ENCODE measurements at regions not wholly inside any gene's neighbourhood (a gene's known extent, or its start where the extent isn't known, plus 50 kb on each side); places are given as distances from the start of the nearest gene placed in this dataset.
"Not testable (repeated sequence)": the region's sequence is repeated elsewhere in the genome, so short reads cannot be mapped to it uniquely, and the experiment has no call there.

- H3K4me1 ChIP-seq: no peaks in the 10 kb centered on the region
- H3K36me3 ChIP-seq: no peaks in the 10 kb centered on the region
- ATAC-seq: no peak
- H3K9me3 ChIP-seq: peaks cover 0 to 10% (median 0%) of the 10 kb centered on the region in 3 donors
- 68 to 73% methylated on average over 5 to 7 of the region's 8 CpGs for WGBS, 2 donors (ENCODE audit: low coverage in 1 of 2)
- no peak overlapping the region for H3K4me3 ChIP-seq
- H3K27me3 ChIP-seq: no peaks in the 10 kb centered on the region
- TF ChIP-seq, protein P1, sequence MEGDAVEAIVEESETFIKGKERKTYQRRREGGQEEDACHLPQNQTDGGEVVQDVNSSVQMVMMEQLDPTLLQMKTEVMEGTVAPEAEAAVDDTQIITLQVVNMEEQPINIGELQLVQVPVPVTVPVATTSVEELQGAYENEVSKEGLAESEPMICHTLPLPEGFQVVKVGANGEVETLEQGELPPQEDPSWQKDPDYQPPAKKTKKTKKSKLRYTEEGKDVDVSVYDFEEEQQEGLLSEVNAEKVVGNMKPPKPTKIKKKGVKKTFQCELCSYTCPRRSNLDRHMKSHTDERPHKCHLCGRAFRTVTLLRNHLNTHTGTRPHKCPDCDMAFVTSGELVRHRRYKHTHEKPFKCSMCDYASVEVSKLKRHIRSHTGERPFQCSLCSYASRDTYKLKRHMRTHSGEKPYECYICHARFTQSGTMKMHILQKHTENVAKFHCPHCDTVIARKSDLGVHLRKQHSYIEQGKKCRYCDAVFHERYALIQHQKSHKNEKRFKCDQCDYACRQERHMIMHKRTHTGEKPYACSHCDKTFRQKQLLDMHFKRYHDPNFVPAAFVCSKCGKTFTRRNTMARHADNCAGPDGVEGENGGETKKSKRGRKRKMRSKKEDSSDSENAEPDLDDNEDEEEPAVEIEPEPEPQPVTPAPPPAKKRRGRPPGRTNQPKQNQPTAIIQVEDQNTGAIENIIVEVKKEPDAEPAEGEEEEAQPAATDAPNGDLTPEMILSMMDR (IDR thresholded peaks at IDR 0.05): no peak
- TF ChIP-seq EP300 (IDR thresholded peaks at IDR 0.05): no peak
- TF ChIP-seq POLR2AphosphoS5 (IDR thresholded peaks at IDR 0.05): no peak
- no peak for TF ChIP-seq POLR2A (IDR thresholded peaks at IDR 0.05)
- no peak overlapping the region for H3K27ac ChIP-seq
These were observed 320.8 kb upstream of the NRP1 start for GRCh38 chr10:33655165-33655815.

DNA sequence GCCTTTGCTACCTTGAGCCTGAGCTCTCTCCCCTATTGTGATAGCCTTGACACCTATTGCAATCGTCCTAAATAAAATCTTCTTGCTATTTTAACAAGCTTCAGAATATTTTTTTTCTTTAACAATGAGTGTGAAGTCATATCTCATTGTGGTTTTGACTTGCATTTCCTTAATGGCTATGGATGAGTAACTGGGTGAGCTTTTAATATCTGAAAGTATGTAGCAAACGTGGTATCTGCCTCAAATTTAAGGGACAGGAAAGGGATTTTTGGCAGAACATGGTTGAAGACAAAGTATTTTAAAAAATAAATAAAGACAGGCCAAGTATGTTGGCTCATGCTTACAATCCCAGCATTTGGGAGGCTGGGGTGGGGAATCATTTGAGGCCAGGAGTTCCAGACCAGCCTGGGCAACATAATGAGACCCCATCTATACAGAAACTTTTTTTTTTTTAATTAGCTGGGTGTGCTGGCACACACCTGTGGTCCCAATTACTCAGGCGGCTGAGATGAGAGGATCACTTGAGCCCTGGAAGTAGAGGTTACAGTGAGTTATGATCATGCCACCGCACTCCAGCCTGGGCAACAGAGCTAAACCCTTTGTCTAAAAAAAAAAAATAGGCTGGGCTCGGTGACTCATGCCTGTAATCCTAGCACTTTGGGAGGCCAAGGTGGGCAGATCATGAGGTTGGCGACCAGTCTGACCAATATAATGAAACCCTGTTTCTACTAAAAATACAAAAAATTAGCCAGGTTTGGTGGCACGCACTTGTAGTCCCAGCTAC, 319.3 kb upstream of the NRP1 start:
- 79 to 85% methylated on average over 5 of the region's 7 CpGs for WGBS, 2 donors (ENCODE audit: low coverage in 1 of 2)
- ATAC-seq: no peak
- Histone ChIP-seq H3K27me3 (no peaks in the 10 kb centered on the region), H3K9me3 (peaks cover 0 to 12% (median 0%) of the 10 kb centered on the region in 3 donors), H3K4me1 (no peaks in the 10 kb centered on the region), H3K4me3 (no peak overlapping the region), H3K36me3 (no peaks in the 10 kb centered on the region), H3K27ac (no peak overlapping the region)
- TF ChIP-seq, protein P1 (IDR thresholded peaks at IDR 0.05): no peak
- TF ChIP-seq EP300 (IDR thresholded peaks at IDR 0.05): no peak
- no peak for TF ChIP-seq POLR2A (IDR thresholded peaks at IDR 0.05)
- TF ChIP-seq POLR2AphosphoS5 (IDR thresholded peaks at IDR 0.05): no peak

DNA sequence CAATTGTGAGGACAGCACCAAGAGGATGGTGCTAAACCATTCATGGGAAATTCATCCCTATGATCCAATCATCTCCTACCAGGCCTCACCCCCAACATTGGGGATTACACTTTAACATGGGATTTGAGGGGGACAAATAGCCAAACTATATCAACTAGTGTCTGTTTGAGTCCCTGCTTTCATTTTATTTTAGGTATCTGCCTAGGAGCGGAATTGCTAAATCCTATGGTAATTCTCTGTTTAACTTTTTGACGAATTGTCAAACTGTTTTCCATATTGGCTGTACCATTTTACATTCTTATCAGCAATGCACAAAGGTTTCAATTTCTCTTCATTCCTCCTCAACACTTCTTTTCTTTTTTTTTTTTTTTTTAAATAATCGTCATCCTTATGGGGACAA, 318.4 kb upstream of the NRP1 start:
- Histone ChIP-seq H3K4me3 (no peak overlapping the region), H3K27ac (no peak overlapping the region), H3K9me3 (peaks cover 0 to 17% (median 0%) of the 10 kb centered on the region in 3 donors), H3K36me3 (no peaks in the 10 kb centered on the region), H3K27me3 (no peaks in the 10 kb centered on the region), H3K4me1 (no peaks in the 10 kb centered on the region)
- 91 to 100% methylated on average over 1 to 3 of the region's 3 CpGs for WGBS, 2 donors (ENCODE audit: low coverage in 1 of 2)
- ATAC-seq: no peak
- TF ChIP-seq POLR2A (IDR thresholded peaks at IDR 0.05) (no peak), POLR2AphosphoS5 (IDR thresholded peaks at IDR 0.05) (no peak), EP300 (IDR thresholded peaks at IDR 0.05) (no peak)
- TF ChIP-seq, protein P1 (IDR thresholded peaks at IDR 0.05): no peak

- not testable (repeated sequence) for H3K4me1 ChIP-seq, H3K27ac ChIP-seq, H3K27me3 ChIP-seq, ATAC-seq, H3K36me3 ChIP-seq, H3K4me3 ChIP-seq
- peaks cover 0 to 17% (median 0%) of the 10 kb centered on the region in 3 donors for H3K9me3 ChIP-seq
- 75 to 80% methylated on average over 1 to 2 of the region's 2 CpGs for WGBS, 2 donors (ENCODE audit: low coverage in 1 of 2)
These were observed 315.7 kb upstream of the NRP1 start for GRCh38 chr10:33650131-33650530.

GRCh38 chr10:33643042-33643441, 308.6 kb upstream of the NRP1 start:
- H3K27ac ChIP-seq: no peak overlapping the region
- no peaks in the 10 kb centered on the region for H3K27me3 ChIP-seq
- no peaks in the 10 kb centered on the region for H3K36me3 ChIP-seq
- no peaks in the 10 kb centered on the region for H3K4me1 ChIP-seq
- no peak overlapping the region for H3K4me3 ChIP-seq
- H3K9me3 ChIP-seq: no peaks in the 10 kb centered on the region
- ATAC-seq: no peak
- TF ChIP-seq POLR2A (IDR thresholded peaks at IDR 0.05) (no peak), POLR2AphosphoS5 (IDR thresholded peaks at IDR 0.05) (no peak), EP300 (IDR thresholded peaks at IDR 0.05) (no peak)
- TF ChIP-seq, protein P1 (IDR thresholded peaks at IDR 0.05): no peak
